ENCODE measurements at regions not wholly inside any gene's neighbourhood (a gene's known extent, or its start where the extent isn't known, plus 50 kb on each side); places are given as distances from the start of the nearest gene placed in this dataset.

DNA sequence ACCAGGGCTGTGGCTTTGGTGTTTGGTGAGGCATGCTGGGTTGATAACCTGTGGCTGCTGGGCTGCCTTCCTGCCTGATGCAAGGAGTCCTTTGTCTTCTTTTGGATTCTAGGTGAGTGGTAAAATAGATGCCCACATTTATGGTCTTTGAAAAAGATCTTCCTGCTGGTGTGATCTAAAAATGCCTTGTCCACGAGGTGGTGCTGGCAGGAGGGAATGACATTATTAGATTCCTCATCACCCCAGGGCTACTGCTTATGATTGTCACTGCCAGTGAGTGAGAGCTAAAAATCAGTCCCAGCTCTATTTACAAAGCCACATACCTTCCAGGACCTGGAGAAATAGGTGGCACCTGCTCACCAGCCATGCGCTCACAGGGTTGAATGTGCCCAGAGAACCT lies 355.5 kb upstream of the ROPN1 start:
- Histone ChIP-seq H3K27me3 (replicated peaks in 1 of 4; ENCODE audit: control insufficient read depth in 3 of 4, extremely low read depth in 1 of 4, insufficient read depth in 3 of 4, low read length in 3 of 4) (no peaks in the 10 kb centered on the region), H3K23ac (ENCODE audit: insufficient read length) (no peak overlapping the region), H4K91ac (replicated peaks; ENCODE audit: insufficient read length, low read length) (no peak overlapping the region), H3K56ac (replicated peaks; ENCODE audit: insufficient read length, low read depth, low read length) (no peak overlapping the region), H3K9ac (replicated peaks in 1 of 4; ENCODE audit: extremely low read depth in 1 of 4, low read depth in 3 of 4, low read length in 3 of 4) (no peak overlapping the region), H3K14ac (ENCODE audit: insufficient read length) (no peak overlapping the region), H3K4ac (replicated peaks; ENCODE audit: insufficient read length, low read depth, low read length) (no peak overlapping the region), H3K27ac (ENCODE audit: low read depth, low read length) (no peak overlapping the region), H2AK5ac (ENCODE audit: low read depth, low read length) (no peak overlapping the region), H3K36me3 (ENCODE audit: control insufficient read depth in 2 of 4, insufficient read depth in 4 of 4, low read length in 3 of 4) (no peaks in the 10 kb centered on the region), H2BK20ac (ENCODE audit: low read length) (no peak overlapping the region), H3K9me3 (ENCODE audit: insufficient read depth in 2 of 2, low read depth in 1 of 2, low read length in 1 of 2) (no peaks in the 10 kb centered on the region), H3K23me2 (ENCODE audit: low read depth, low read length) (no peaks in the 10 kb centered on the region), H2BK5ac (ENCODE audit: low read depth, low read length) (no peak overlapping the region), H3K4me3 (ENCODE audit: extremely low read depth in 1 of 4, insufficient read depth in 2 of 4, low read depth in 3 of 4, low read length in 4 of 4) (no peak overlapping the region), H4K20me1 (replicated peaks in 1 of 2; ENCODE audit: control insufficient read depth in 1 of 2, insufficient read depth in 2 of 2, low read length in 2 of 2) (no peaks in the 10 kb centered on the region), H3K18ac (ENCODE audit: extremely low read depth, low read length) (no peak overlapping the region), H4K5ac (ENCODE audit: insufficient read length, low read depth, low read length) (no peak overlapping the region), H2BK12ac (ENCODE audit: low read depth, low read length) (no peak overlapping the region), H3K79me1 (ENCODE audit: low read depth, low read length) (no peaks in the 10 kb centered on the region), H2BK15ac (ENCODE audit: low read length) (no peak overlapping the region), H4K8ac (ENCODE audit: extremely low read depth, insufficient read depth, low read length) (no peak overlapping the region), H2BK120ac (replicated peaks; ENCODE audit: low read depth, low read length) (no peak overlapping the region), H3K4me2 (ENCODE audit: insufficient read depth in 1 of 2, low read depth in 2 of 2, low read length in 2 of 2) (no peak overlapping the region), H2AFZ (ENCODE audit: low read length) (no peak overlapping the region), H3K4me1 (replicated peaks in 1 of 4; ENCODE audit: control insufficient read depth in 3 of 4, insufficient read depth in 4 of 4, low read length in 3 of 4) (no peaks in the 10 kb centered on the region), H3K79me2 (ENCODE audit: control insufficient read depth in 1 of 2, insufficient read depth in 2 of 2, low read length in 2 of 2) (no peaks in the 10 kb centered on the region)
- 83% methylated on average over 2 of the region's 2 CpGs; no CpG with 5 or more reads in 1 of the 2 experiments for WGBS, 2 experiments (ENCODE audit: extremely low coverage in 1 of 2, insufficient coverage in 1 of 2, insufficient read length in 1 of 2, insufficient replicate concordance in 2 of 2, low coverage in 1 of 2, low lambda C conversion rate in 2 of 2, missing lambda C conversion rate in 1 of 2)
- ChIA-PET CTCF (ENCODE audit: partially characterized antibody) (interaction anchor here (0.7 to 9.3 kb wide), 6 partner anchors 13 to 331 kb away, joined by 3 to 220 read pairs (median 4); no protein-coding TSS in a partner anchor), POLR2A (ENCODE audit: partially characterized antibody) (interaction anchor here (0.6 kb wide), 1 partner anchor 13 kb away, joined by 3 read pairs; no protein-coding TSS in a partner anchor)
- TF ChIP-seq USF2 (IDR thresholded peaks at IDR 0.05; ENCODE audit: low read length) = no peak
- no peak for TF ChIP-seq CBX5 (IDR thresholded peaks at IDR 0.05; ENCODE audit: low read depth, low read length)
- TF ChIP-seq TBP (IDR thresholded peaks at IDR 0.05; ENCODE audit: low read depth, low read length) = no peak
- no peak for TF ChIP-seq E2F6 (IDR thresholded peaks at IDR 0.05)
- no peak for TF ChIP-seq MAX (IDR thresholded peaks at IDR 0.05)
- TF ChIP-seq SP4 (IDR thresholded peaks at IDR 0.05; ENCODE audit: low read length) = no peak
- no peak for TF ChIP-seq SIN3A (conservative IDR thresholded peaks at IDR 0.05 in 1 of 2, IDR thresholded peaks at IDR 0.05 in 1 of 2; ENCODE audit: low read depth in 1 of 2, low read length in 2 of 2)
- no peak for DNase-seq (ENCODE audit: low read depth in 1 of 2, low spot score in 2 of 2)
- FAIRE-seq = no peak
